NCI-H460 (cell line): ENCODE measurements at regions not wholly inside any gene's neighbourhood (a gene's known extent, or its start where the extent isn't known, plus 50 kb on each side); places are given as distances from the start of the nearest gene placed in this dataset.
"Not testable (repeated sequence)": the region's sequence is repeated elsewhere in the genome, so short reads cannot be mapped to it uniquely, and the experiment has no call there.

ENCODE experiments used
- DNase-seq: peaks from one replicate; pipeline ENCODE4 v3.0.0-alpha.2; 2016; ENCODE audit warnings: low read depth; ENCODE audit errors: extremely low read depth

GRCh38 chr4:105022811-105023667 is 123.6 kb upstream of the TET2 start:
- no peak for DNase-seq

GRCh38 chr4:105023668-105024055 is 123.0 kb upstream of the TET2 start:
- DNase-seq = no peak

- DNase-seq = no peak
Measured at GRCh38 chr4:105025263-105026017, 121.2 kb upstream of the TET2 start.

GRCh38 chr4:105036991-105037390 is 109.7 kb upstream of the TET2 start:
- no peak for DNase-seq

GRCh38 chr4:105042451-105042850 is 104.2 kb upstream of the TET2 start:
- no peak for DNase-seq

- no peak for DNase-seq
Measured at GRCh38 chr4:105050896-105051295, 95.8 kb upstream of the TET2 start.

- no peak for DNase-seq
Measured at GRCh38 chr4:105057370-105058105, 89.1 kb upstream of the TET2 start.

GRCh38 chr4:105058177-105058812 is 88.4 kb upstream of the TET2 start:
- DNase-seq = no peak

GRCh38 chr4:105059337-105059736 is 87.3 kb upstream of the TET2 start:
- no peak for DNase-seq

- no peak for DNase-seq
Measured at GRCh38 chr4:105060628-105061027, 86.0 kb upstream of the TET2 start.

- no peak for DNase-seq
Measured at GRCh38 chr4:105061136-105061696, 85.5 kb upstream of the TET2 start.

GRCh38 chr4:105061731-105062130 is 84.9 kb upstream of the TET2 start:
- no peak for DNase-seq

GRCh38 chr4:105066401-105066800 is 80.3 kb upstream of the TET2 start:
- no peak for DNase-seq

GRCh38 chr4:105067431-105067830 is 79.2 kb upstream of the TET2 start:
- no peak for DNase-seq

- DNase-seq = no peak
Measured at GRCh38 chr4:105067946-105068345, 78.7 kb upstream of the TET2 start.

GRCh38 chr4:105068516-105068915 is 78.2 kb upstream of the TET2 start:
- DNase-seq = no peak

GRCh38 chr4:105072095-105072494 is 74.6 kb upstream of the TET2 start:
- not testable (repeated sequence) for DNase-seq

- no peak for DNase-seq
Measured at GRCh38 chr4:105074097-105074496, 72.6 kb upstream of the TET2 start.

- DNase-seq = no peak
Measured at GRCh38 chr4:105075045-105075444, 71.6 kb upstream of the TET2 start.

- DNase-seq = peak; percentile 19
Measured at GRCh38 chr4:105088110-105088879, 58.4 kb upstream of the TET2 start.
